GM23338 (cell line): ENCODE measurements at regions not wholly inside any gene's neighbourhood (a gene's known extent, or its start where the extent isn't known, plus 50 kb on each side); places are given as distances from the start of the nearest gene placed in this dataset.
A peak's percentile ranks its signal among the peaks of the same experiment; 100 is the strongest.

Experiments
- ATAC-seq: fragments of 200-7000 bp; cut with Tn5 transposase; 3 replicates; pipeline ENCODE4 v1.9.1; 2020
- DNase-seq: peaks from one replicate; pipeline ENCODE4 v3.0.0-alpha.2; 2015; ENCODE audit warnings: low spot score
- H2AFZ ChIP-seq: fragments of 200-600 bp; sonication (generic); 2 replicates; pipeline ENCODE4 v1.8.0; 2016; ENCODE audit warnings: antibody characterized with exemption, mild to moderate bottlenecking, moderate library complexity
- H3F3A ChIP-seq: fragments of 200-600 bp; sonication (generic); replicated peaks from 2 replicates; pipeline ENCODE4 v1.8.0; 2017; ENCODE audit warnings: antibody characterized with exemption, mixed run types, low read depth
- H3K27ac ChIP-seq: fragments of 200-600 bp; sonication (generic); 2 replicates; pipeline ENCODE4 v1.6.1; 2016; ENCODE audit warnings: low read depth
- H3K27me3 ChIP-seq: fragments of 200-600 bp; sonication (generic); 2 replicates; pipeline ENCODE4 v1.8.0; 2016; ENCODE audit warnings: mild to moderate bottlenecking, mixed run types, moderate library complexity; ENCODE audit not compliant: insufficient read depth
- H3K36me3 ChIP-seq: fragments of 200-600 bp; sonication (generic); 2 replicates; pipeline ENCODE4 v1.8.0; 2016; ENCODE audit warnings: mild to moderate bottlenecking; ENCODE audit not compliant: insufficient read depth
- H3K4me1 ChIP-seq: fragments of 200-600 bp; sonication (generic); 2 replicates; pipeline ENCODE4 v1.8.0; 2016; ENCODE audit warnings: mild to moderate bottlenecking, moderate library complexity; ENCODE audit not compliant: insufficient read depth
- H3K4me2 ChIP-seq: fragments of 200-600 bp; sonication (generic); 2 replicates; pipeline ENCODE4 v1.7.1; 2017; ENCODE audit warnings: mixed run types
- H3K4me3 ChIP-seq: fragments of 200-600 bp; sonication (generic); 2 replicates; pipeline ENCODE4 v1.6.1; 2016; ENCODE audit warnings: mixed run types
- H3K79me2 ChIP-seq: fragments of 200-600 bp; sonication (generic); replicated peaks from 2 replicates; pipeline ENCODE4 v1.8.0; 2017; ENCODE audit warnings: mild to moderate bottlenecking; ENCODE audit not compliant: insufficient read depth
- H3K9me2 ChIP-seq: fragments of 200-600 bp; sonication (generic); 2 replicates; pipeline ENCODE4 v1.8.0; 2017; ENCODE audit not compliant: insufficient read depth
- H4K20me1 ChIP-seq: fragments of 200-600 bp; sonication (generic); replicated peaks from 2 replicates; pipeline ENCODE4 v1.8.0; 2017; ENCODE audit warnings: mild to moderate bottlenecking; ENCODE audit not compliant: insufficient read depth
- H3K27ac Mint-ChIP-seq: 2 replicates; pipeline ENCODE4 v1.8.0; 2020; ENCODE audit warnings: inconsistent platforms, mild to moderate bottlenecking, moderate library complexity, mixed read lengths
- H3K27me3 Mint-ChIP-seq: 3 replicates; pipeline ENCODE4 v1.8.0; 2022; ENCODE audit warnings: low read depth, mild to moderate bottlenecking, moderate library complexity, mixed read lengths, inconsistent platforms; ENCODE audit not compliant: insufficient read depth, poor library complexity
- H3K36me3 Mint-ChIP-seq: 3 replicates; pipeline ENCODE4 v1.8.0; 2021; ENCODE audit warnings: low read depth, mild to moderate bottlenecking, inconsistent platforms, moderate library complexity, mixed read lengths
- H3K4me1 Mint-ChIP-seq: 3 replicates; pipeline ENCODE4 v1.8.0; 2020; ENCODE audit warnings: mild to moderate bottlenecking, inconsistent platforms, mixed read lengths
- H3K4me3 Mint-ChIP-seq: 3 replicates; pipeline ENCODE4 v1.8.0; 2021; ENCODE audit warnings: moderate library complexity, mild to moderate bottlenecking, inconsistent platforms, mixed read lengths
- H3K9me3 Mint-ChIP-seq: 3 replicates; pipeline ENCODE4 v1.8.0; 2020; ENCODE audit warnings: moderate library complexity, mild to moderate bottlenecking, inconsistent platforms, mixed read lengths
- EZH2 ChIP-seq: fragments of 200-600 bp; sonication (generic); IDR thresholded peaks from one replicate; pipeline ENCODE4 v1.8.0; 2017; ENCODE audit warnings: antibody characterized with exemption, mild to moderate bottlenecking, low read depth; ENCODE audit not compliant: unreplicated experiment
- EZH2phosphoT487 ChIP-seq: fragments of 200-600 bp; sonication (generic); IDR thresholded peaks from one replicate; pipeline ENCODE4 v1.8.1; 2018; ENCODE audit warnings: antibody characterized with exemption; ENCODE audit not compliant: unreplicated experiment
- JUNB ChIP-seq: IDR thresholded peaks from one replicate; pipeline ENCODE4 v1.6.1; 2016; ENCODE audit warnings: antibody characterized with exemption; ENCODE audit not compliant: unreplicated experiment
- NANOG ChIP-seq: IDR thresholded peaks from 2 replicates; pipeline ENCODE4 v1.6.1; 2016; ENCODE audit warnings: antibody characterized with exemption, borderline replicate concordance
- POLR2AphosphoS5 ChIP-seq: IDR thresholded peaks from 2 replicates; pipeline ENCODE4 v1.6.1; 2016; ENCODE audit warnings: antibody characterized with exemption, low read depth
- REST ChIP-seq: IDR thresholded peaks from one replicate; pipeline ENCODE4 v1.6.1; 2018; ENCODE audit warnings: antibody characterized with exemption; ENCODE audit not compliant: unreplicated experiment
- ZNF331 ChIP-seq: fragments of 250-450 bp; sonication (Bioruptor Pico); IDR thresholded peaks from 2 replicates; pipeline ENCODE4 v1.5.0; 2020; ENCODE audit warnings: low read depth, mild to moderate bottlenecking, moderate library complexity
- TF ChIP-seq, protein P1 (sequence below), 2 experiments: fragments of 200-600 bp in 1 of 2; sonication (generic) in 1 of 2; conservative IDR thresholded peaks; 2 replicates each; pipeline versions ENCODE4 v1.5.1 to v1.6.1; 2016 to 2017; ENCODE audit warnings: antibody characterized with exemption in 2 of 2, low read depth in 2 of 2, mild to moderate bottlenecking in 2 of 2, moderate library complexity in 1 of 2
- TF ChIP-seq, protein P2 (sequence below): fragments of 250-450 bp; sonication (Bioruptor Pico); IDR thresholded peaks from 2 replicates; pipeline ENCODE4 v1.5.0; 2020; ENCODE audit warnings: mild to moderate bottlenecking, moderate library complexity

DNA sequence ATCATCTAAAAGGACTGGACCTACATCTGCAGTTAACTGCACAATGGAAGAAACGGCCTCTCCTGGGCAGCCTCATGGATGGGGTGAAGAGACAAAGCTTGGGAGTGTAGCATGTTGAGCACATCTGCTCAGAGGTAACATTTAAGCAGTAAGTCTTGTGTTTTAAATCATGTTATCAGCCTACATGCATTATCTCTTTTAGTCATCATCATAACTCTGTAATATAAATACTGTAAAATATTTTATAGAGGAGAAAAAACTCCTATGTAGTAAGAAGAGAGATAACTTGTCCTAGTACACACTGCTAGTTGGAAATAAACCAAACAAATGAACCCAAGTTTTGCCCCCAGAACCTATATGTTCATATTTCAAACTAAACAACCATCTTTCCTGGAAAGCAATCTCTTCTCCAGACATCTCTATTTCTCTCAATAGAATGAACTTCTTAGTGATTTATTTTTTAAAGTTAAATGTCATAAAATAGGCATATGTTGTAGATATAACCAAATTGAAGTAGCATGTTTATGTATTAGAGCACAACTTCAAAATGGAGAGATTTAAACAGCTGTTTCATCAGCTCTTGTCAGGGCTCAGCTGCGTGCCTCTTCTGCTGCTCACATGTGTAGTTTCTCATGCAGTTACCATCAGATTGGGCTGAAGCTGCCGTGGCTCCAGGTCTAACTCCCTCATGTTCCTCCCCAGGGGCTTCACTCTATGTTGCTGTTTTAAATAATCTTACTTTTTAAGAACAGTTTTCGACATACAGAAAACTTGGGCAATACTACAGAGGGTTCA is 581.8 kb upstream of the ZFP42 start:
- peaks cover 13% of the 10 kb centered on the region; the same call in 2 of the 3 replicates for H3K36me3 Mint-ChIP-seq
- TF ChIP-seq ZNF331 (CRISPR knock-in tag) (peak; percentile 75), EZH2phosphoT487 (no peak), POLR2AphosphoS5 (no peak)
- ATAC-seq: no peak

GRCh38 chr4:187414716-187415115 is 580.9 kb upstream of the ZFP42 start:
- DNase-seq (no peak), ATAC-seq (no peak)
- H3K4me1 ChIP-seq: no peaks in the 10 kb centered on the region
- no peak overlapping the region for H2AFZ ChIP-seq
- H3K27ac ChIP-seq: no peak overlapping the region
- no peaks in the 10 kb centered on the region for H4K20me1 ChIP-seq
- no peaks in the 10 kb centered on the region for H3F3A ChIP-seq
- H3K36me3 ChIP-seq: no peaks in the 10 kb centered on the region
- Mint-ChIP-seq H3K4me3 (no peak overlapping the region), H3K9me3 (peaks cover 13% of the 10 kb centered on the region), H3K27me3 (peaks cover 3% of the 10 kb centered on the region), H3K27ac (no peak overlapping the region), H3K4me1 (no peaks in the 10 kb centered on the region), H3K36me3 (peaks cover 16% of the 10 kb centered on the region; the same call in 2 of the 3 replicates)
- no peaks in the 10 kb centered on the region for H3K27me3 ChIP-seq
- H3K79me2 ChIP-seq: no peaks in the 10 kb centered on the region
- no peak overlapping the region for H3K4me3 ChIP-seq
- H3K4me2 ChIP-seq: no peak overlapping the region
- H3K9me2 ChIP-seq: no peaks in the 10 kb centered on the region
- TF ChIP-seq, protein P1, sequence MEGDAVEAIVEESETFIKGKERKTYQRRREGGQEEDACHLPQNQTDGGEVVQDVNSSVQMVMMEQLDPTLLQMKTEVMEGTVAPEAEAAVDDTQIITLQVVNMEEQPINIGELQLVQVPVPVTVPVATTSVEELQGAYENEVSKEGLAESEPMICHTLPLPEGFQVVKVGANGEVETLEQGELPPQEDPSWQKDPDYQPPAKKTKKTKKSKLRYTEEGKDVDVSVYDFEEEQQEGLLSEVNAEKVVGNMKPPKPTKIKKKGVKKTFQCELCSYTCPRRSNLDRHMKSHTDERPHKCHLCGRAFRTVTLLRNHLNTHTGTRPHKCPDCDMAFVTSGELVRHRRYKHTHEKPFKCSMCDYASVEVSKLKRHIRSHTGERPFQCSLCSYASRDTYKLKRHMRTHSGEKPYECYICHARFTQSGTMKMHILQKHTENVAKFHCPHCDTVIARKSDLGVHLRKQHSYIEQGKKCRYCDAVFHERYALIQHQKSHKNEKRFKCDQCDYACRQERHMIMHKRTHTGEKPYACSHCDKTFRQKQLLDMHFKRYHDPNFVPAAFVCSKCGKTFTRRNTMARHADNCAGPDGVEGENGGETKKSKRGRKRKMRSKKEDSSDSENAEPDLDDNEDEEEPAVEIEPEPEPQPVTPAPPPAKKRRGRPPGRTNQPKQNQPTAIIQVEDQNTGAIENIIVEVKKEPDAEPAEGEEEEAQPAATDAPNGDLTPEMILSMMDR (conservative IDR thresholded peaks at IDR 0.05; ENCODE audit: low read depth in 2 of 2): no peak
- TF ChIP-seq REST (no peak), NANOG (no peak), EZH2phosphoT487 (no peak), POLR2AphosphoS5 (no peak), EZH2 (no peak), ZNF331 (CRISPR knock-in tag) (no peak), JUNB (no peak)
- TF ChIP-seq, protein P2, sequence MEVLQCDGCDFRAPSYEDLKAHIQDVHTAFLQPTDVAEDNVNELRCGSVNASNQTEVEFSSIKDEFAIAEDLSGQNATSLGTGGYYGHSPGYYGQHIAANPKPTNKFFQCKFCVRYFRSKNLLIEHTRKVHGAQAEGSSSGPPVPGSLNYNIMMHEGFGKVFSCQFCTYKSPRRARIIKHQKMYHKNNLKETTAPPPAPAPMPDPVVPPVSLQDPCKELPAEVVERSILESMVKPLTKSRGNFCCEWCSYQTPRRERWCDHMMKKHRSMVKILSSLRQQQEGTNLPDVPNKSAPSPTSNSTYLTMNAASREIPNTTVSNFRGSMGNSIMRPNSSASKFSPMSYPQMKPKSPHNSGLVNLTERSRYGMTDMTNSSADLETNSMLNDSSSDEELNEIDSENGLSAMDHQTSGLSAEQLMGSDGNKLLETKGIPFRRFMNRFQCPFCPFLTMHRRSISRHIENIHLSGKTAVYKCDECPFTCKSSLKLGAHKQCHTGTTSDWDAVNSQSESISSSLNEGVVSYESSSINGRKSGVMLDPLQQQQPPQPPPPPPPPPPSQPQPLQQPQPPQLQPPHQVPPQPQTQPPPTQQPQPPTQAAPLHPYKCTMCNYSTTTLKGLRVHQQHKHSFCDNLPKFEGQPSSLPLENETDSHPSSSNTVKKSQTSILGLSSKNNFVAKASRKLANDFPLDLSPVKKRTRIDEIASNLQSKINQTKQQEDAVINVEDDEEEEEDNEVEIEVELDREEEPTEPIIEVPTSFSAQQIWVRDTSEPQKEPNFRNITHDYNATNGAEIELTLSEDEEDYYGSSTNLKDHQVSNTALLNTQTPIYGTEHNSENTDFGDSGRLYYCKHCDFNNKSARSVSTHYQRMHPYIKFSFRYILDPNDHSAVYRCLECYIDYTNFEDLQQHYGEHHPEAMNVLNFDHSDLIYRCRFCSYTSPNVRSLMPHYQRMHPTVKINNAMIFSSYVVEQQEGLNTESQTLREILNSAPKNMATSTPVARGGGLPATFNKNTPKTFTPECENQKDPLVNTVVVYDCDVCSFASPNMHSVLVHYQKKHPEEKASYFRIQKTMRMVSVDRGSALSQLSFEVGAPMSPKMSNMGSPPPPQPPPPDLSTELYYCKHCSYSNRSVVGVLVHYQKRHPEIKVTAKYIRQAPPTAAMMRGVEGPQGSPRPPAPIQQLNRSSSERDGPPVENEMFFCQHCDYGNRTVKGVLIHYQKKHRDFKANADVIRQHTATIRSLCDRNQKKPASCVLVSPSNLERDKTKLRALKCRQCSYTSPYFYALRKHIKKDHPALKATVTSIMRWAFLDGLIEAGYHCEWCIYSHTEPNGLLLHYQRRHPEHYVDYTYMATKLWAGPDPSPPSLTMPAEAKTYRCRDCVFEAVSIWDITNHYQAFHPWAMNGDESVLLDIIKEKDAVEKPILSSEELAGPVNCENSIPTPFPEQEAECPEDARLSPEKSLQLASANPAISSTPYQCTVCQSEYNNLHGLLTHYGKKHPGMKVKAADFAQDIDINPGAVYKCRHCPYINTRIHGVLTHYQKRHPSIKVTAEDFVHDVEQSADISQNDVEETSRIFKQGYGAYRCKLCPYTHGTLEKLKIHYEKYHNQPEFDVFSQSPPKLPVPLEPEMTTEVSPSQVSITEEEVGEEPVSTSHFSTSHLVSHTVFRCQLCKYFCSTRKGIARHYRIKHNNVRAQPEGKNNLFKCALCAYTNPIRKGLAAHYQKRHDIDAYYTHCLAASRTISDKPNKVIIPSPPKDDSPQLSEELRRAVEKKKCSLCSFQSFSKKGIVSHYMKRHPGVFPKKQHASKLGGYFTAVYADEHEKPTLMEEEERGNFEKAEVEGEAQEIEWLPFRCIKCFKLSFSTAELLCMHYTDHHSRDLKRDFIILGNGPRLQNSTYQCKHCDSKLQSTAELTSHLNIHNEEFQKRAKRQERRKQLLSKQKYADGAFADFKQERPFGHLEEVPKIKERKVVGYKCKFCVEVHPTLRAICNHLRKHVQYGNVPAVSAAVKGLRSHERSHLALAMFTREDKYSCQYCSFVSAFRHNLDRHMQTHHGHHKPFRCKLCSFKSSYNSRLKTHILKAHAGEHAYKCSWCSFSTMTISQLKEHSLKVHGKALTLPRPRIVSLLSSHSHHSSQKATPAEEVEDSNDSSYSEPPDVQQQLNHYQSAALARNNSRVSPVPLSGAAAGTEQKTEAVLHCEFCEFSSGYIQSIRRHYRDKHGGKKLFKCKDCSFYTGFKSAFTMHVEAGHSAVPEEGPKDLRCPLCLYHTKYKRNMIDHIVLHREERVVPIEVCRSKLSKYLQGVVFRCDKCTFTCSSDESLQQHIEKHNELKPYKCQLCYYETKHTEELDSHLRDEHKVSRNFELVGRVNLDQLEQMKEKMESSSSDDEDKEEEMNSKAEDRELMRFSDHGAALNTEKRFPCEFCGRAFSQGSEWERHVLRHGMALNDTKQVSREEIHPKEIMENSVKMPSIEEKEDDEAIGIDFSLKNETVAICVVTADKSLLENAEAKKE (CRISPR knock-in tag): no peak

More for the DNA sequence above, 581.8 kb upstream of the ZFP42 start:
- Histone ChIP-seq H3F3A (no peaks in the 10 kb centered on the region), H4K20me1 (no peaks in the 10 kb centered on the region), H3K4me3 (no peak overlapping the region), H3K36me3 (no peaks in the 10 kb centered on the region), H3K27ac (no peak overlapping the region), H3K4me1 (no peaks in the 10 kb centered on the region), H3K27me3 (no peaks in the 10 kb centered on the region), H3K4me2 (no peak overlapping the region), H2AFZ (no peak overlapping the region), H3K9me2 (no peaks in the 10 kb centered on the region), H3K79me2 (no peaks in the 10 kb centered on the region)
- Mint-ChIP-seq H3K4me3 (no peak overlapping the region), H3K9me3 (peaks cover 10% of the 10 kb centered on the region; the same call in 2 of the 3 replicates), H3K4me1 (no peaks in the 10 kb centered on the region), H3K27ac (no peak overlapping the region), H3K27me3 (peaks cover 3% of the 10 kb centered on the region)
- DNase-seq: no peak
